Muscle of back (tissue), 3 donors: ENCODE measurements at regions not wholly inside any gene's neighbourhood (a gene's known extent, or its start where the extent isn't known, plus 50 kb on each side); places are given as distances from the start of the nearest gene placed in this dataset.
"Not testable (repeated sequence)": the region's sequence is repeated elsewhere in the genome, so short reads cannot be mapped to it uniquely, and the experiment has no call there.

Experiments used
- DNase-seq, 3 donors: peaks; one replicate each; pipeline versions ENCODE4 v3.0.0 to v3.0.0-alpha.2; 2013

- DNase-seq, result peak in 1 of 3 donors; percentile 41
Observed at GRCh38 chr21:35529171-35529863, 480.2 kb upstream of the RUNX1 start.

- peak in 2 of 3 donors; percentile 22 to 53 for DNase-seq
Observed at GRCh38 chr21:35528116-35529042, 479.3 kb upstream of the RUNX1 start.

- DNase-seq, result no peak
Observed at GRCh38 chr21:35527358-35527757, 478.3 kb upstream of the RUNX1 start.

- no peak for DNase-seq
Observed at GRCh38 chr21:35525443-35525842, 476.3 kb upstream of the RUNX1 start.

- no peak for DNase-seq
Observed at GRCh38 chr21:35521852-35522505, 472.9 kb upstream of the RUNX1 start.

GRCh38 chr21:35521293-35521692, 472.2 kb upstream of the RUNX1 start:
- no peak for DNase-seq

- no peak for DNase-seq
Observed at GRCh38 chr21:35520856-35521255, 471.8 kb upstream of the RUNX1 start.

- no peak for DNase-seq
Observed at GRCh38 chr21:35520302-35520701, 471.2 kb upstream of the RUNX1 start.

GRCh38 chr21:35517865-35518264, 468.8 kb upstream of the RUNX1 start:
- no peak for DNase-seq

GRCh38 chr21:35516292-35516691, 467.2 kb upstream of the RUNX1 start:
- not testable (repeated sequence) for DNase-seq

GRCh38 chr21:35512346-35512745, 463.2 kb upstream of the RUNX1 start:
- DNase-seq, result no peak

- DNase-seq, result no peak
Observed at GRCh38 chr21:35511696-35512162, 462.6 kb upstream of the RUNX1 start.

GRCh38 chr21:35510957-35511695, 462.0 kb upstream of the RUNX1 start:
- no peak for DNase-seq

GRCh38 chr21:35510294-35510693, 461.2 kb upstream of the RUNX1 start:
- DNase-seq, result no peak

- DNase-seq, result peak in 1 of 3 donors; percentile 40
Observed at GRCh38 chr21:35509001-35509704, 460.1 kb upstream of the RUNX1 start.

- peak in 1 of 3 donors; percentile 55 for DNase-seq
Observed at GRCh38 chr21:35508139-35508888, 459.2 kb upstream of the RUNX1 start.

GRCh38 chr21:35507181-35507759, 458.2 kb upstream of the RUNX1 start:
- DNase-seq, result no peak

GRCh38 chr21:35506771-35507170, 457.7 kb upstream of the RUNX1 start:
- DNase-seq, result no peak

GRCh38 chr21:35506352-35506751, 457.2 kb upstream of the RUNX1 start:
- DNase-seq, result peak in 2 of 3 donors; percentile 33 to 52
